OCI-LY7 (cell line): ENCODE measurements at regions not wholly inside any gene's neighbourhood (a gene's known extent, or its start where the extent isn't known, plus 50 kb on each side); places are given as distances from the start of the nearest gene placed in this dataset.

Source experiments
- BruUV-seq: library from RNA; stranded (reverse); fragments of 400-500 nt; replicated peaks from 2 replicates; lab custom pipeline; 2021; lab: Mats Ljungman, UMichigan
- CTCF ChIA-PET: fragments of 300-600 bp; sonication (Branson Sonifier 250); formaldehyde crosslinking; loops from one replicate; lab custom pipeline; 2022; ENCODE audit warnings: antibody characterized with exemption; ENCODE audit not compliant: unreplicated experiment; lab: Charles Lee
- POLR2A ChIA-PET: fragments of 300-600 bp; sonication (Branson Sonifier 250); formaldehyde crosslinking; loops from one replicate; lab custom pipeline; 2022; ENCODE audit warnings: antibody characterized with exemption; lab: Charles Lee
- DNase-seq: peaks from one replicate; pipeline ENCODE4 v3.0.0-alpha.2; 2015; ENCODE audit warnings: low spot score
- H2AFZ ChIP-seq: fragments of 200-600 bp; sonication (generic), shearing (Covaris generic); 2 replicates; pipeline ENCODE4 v1.6.1; 2014; ENCODE audit warnings: mild to moderate bottlenecking, antibody characterized with exemption, low read length, moderate library complexity
- H3K27ac ChIP-seq: fragments of 200-600 bp; sonication (generic); 2 replicates; pipeline ENCODE4 v1.5.1; 2014; ENCODE audit warnings: mixed run types, low read depth, mild to moderate bottlenecking, moderate library complexity, low read length, inconsistent platforms; ENCODE audit not compliant: poor library complexity, severe bottlenecking
- H3K36me3 ChIP-seq: fragments of 200-600 bp; sonication (generic); 2 replicates; pipeline ENCODE4 v1.6.1; 2014; ENCODE audit warnings: mild to moderate bottlenecking, antibody characterized with exemption, low read length, moderate library complexity, mixed read lengths; ENCODE audit not compliant: insufficient read depth
- H3K4me1 ChIP-seq: fragments of 200-600 bp; sonication (generic); 2 replicates; pipeline ENCODE4 v1.5.1; 2014; ENCODE audit warnings: mild to moderate bottlenecking, low read length; ENCODE audit not compliant: insufficient read depth, poor library complexity, severe bottlenecking
- H3K4me2 ChIP-seq: fragments of 200-600 bp; sonication (generic); 2 replicates; pipeline ENCODE4 v1.6.1; 2014; ENCODE audit warnings: mild to moderate bottlenecking, low read length
- H3K4me3 ChIP-seq: fragments of 200-600 bp; sonication (generic); 2 replicates; pipeline ENCODE4 v1.5.1; 2014; ENCODE audit warnings: mild to moderate bottlenecking, low read depth, low read length; ENCODE audit not compliant: poor library complexity, severe bottlenecking
- H3K79me2 ChIP-seq: fragments of 200-600 bp; sonication (generic); 2 replicates; pipeline ENCODE4 v1.6.1; 2016; ENCODE audit warnings: low read depth, mild to moderate bottlenecking, low read length, moderate library complexity, mixed read lengths; ENCODE audit not compliant: insufficient read depth
- H3K9me2 ChIP-seq: fragments of 200-600 bp; sonication (generic); 2 replicates; pipeline ENCODE4 v1.6.1; 2016; ENCODE audit warnings: mild to moderate bottlenecking, low read length, mixed read lengths; ENCODE audit not compliant: insufficient read depth
- H3K9me3 ChIP-seq: fragments of 200-600 bp; sonication (generic); 2 replicates; pipeline ENCODE4 v1.6.1; 2014; ENCODE audit warnings: mild to moderate bottlenecking, mixed run types, low read length, mixed read lengths
- H4K20me1 ChIP-seq: fragments of 200-600 bp; sonication (generic); 2 replicates; pipeline ENCODE4 v1.6.1; 2014; ENCODE audit warnings: mild to moderate bottlenecking, antibody characterized with exemption, low read length, moderate library complexity, mixed read lengths; ENCODE audit not compliant: insufficient read depth
- CTCF ChIP-seq: fragments of 200-600 bp; sonication (generic); conservative IDR thresholded peaks from 2 replicates; pipeline ENCODE4 v1.5.1; 2014; ENCODE audit warnings: mild to moderate bottlenecking, antibody characterized with exemption, low read length, moderate library complexity, mixed read lengths
- EZH2phosphoT487 ChIP-seq: fragments of 200-600 bp; sonication (generic); IDR thresholded peaks from 2 replicates; pipeline ENCODE4 v1.6.1; 2018; ENCODE audit warnings: low read depth, borderline replicate concordance, mild to moderate bottlenecking, mixed run types, antibody characterized with exemption, low read length, moderate library complexity, mixed read lengths
- intact Hi-C: fragments of 100-400 bp; cut with micrococcal nuclease; formaldehyde crosslinking; loops from one replicate; pipeline ENCODE4 v1.10.0; 2022; ENCODE audit not compliant: unreplicated experiment

DNA sequence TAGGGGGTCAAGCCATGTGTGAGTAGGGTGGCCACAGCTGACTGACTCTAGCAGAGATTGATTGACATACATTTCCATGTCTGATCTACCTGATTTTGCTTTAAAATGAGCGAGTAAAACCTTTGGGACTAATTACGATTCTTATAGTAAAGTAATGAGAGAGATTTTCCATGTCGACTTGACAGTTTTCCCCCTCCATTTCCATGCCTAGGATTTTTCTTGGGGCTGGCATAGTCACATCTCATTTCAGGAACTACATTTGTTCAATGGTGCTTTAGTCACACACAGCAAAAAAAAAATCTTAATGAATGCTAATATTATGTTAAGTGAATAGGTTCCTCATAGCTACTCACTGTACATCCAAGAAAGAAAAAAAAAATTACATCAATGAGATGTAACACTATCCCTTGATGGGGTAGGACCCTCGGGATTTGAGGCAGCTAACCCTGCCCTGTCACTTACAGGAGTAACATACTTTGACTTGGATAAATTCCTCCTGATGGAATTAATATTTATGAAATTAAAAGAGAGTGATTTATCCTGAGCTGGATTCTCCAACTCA, 690.9 kb downstream of the TDRD15 start:
- H4K20me1 ChIP-seq: no peaks in the 10 kb centered on the region
- no peaks in the 10 kb centered on the region for H3K36me3 ChIP-seq
- H3K79me2 ChIP-seq: no peaks in the 10 kb centered on the region
- no peak overlapping the region for H3K27ac ChIP-seq
- no peaks in the 10 kb centered on the region for H3K4me1 ChIP-seq
- POLR2A ChIA-PET: interaction anchor here (0.5 kb wide), 1 partner anchor 147 kb away, joined by 3 read pairs; no protein-coding TSS in a partner anchor
- CTCF ChIA-PET: no interaction called here
- no peaks in the 10 kb centered on the region for H3K9me2 ChIP-seq
- no peak for DNase-seq
- H2AFZ ChIP-seq: no peak overlapping the region
- TF ChIP-seq CTCF: no peak
- no peak for TF ChIP-seq EZH2phosphoT487
- no peaks in the 10 kb centered on the region for H3K9me3 ChIP-seq
- H3K4me3 ChIP-seq: no peak overlapping the region
- no peak overlapping the region for H3K4me2 ChIP-seq
- intact Hi-C loops: no loop called here
- no TSS peak for BruUV-seq

DNA sequence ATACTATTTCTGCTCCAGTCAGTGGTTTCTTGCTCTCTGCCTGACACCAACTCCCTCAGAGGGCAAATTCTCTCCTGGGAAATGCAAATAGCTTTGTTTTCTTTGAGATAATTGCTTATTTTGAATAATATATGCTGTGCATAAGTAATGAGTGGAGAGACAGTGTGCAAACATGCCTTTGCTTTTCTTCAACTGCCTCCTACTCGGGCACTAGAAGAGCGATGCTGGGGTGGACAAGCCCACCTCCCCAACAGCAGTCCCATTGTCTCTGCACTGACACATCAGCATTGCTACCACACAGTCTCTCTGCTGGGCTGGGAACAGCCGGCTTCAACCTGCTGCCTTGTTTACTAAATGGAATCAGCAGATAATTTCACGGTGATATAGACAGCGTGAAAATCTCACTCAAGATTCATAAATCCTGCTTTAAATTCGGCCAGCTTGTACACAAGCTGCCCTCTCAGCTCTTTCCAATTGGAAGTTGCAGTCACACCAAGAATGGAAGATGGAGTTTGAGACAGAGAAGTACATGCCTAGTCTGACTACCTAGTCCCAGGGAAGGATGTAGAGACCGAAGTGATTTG, 694.5 kb downstream of the TDRD15 start:
- POLR2A ChIA-PET: interaction anchor here (0.8 kb wide), 1 partner anchor 1135 kb away, joined by 3 read pairs; no protein-coding TSS in a partner anchor

More for the DNA sequence above, 694.5 kb downstream of the TDRD15 start:
- TF ChIP-seq EZH2phosphoT487 (no peak), CTCF (no peak)
- Histone ChIP-seq H2AFZ (no peak overlapping the region), H3K4me2 (no peak overlapping the region), H3K4me3 (no peak overlapping the region), H3K36me3 (no peaks in the 10 kb centered on the region), H3K9me2 (no peaks in the 10 kb centered on the region), H3K27ac (no peak overlapping the region), H3K79me2 (no peaks in the 10 kb centered on the region), H4K20me1 (no peaks in the 10 kb centered on the region), H3K4me1 (no peaks in the 10 kb centered on the region), H3K9me3 (no peaks in the 10 kb centered on the region)
- DNase-seq: no peak
- CTCF ChIA-PET: no interaction called here
- no TSS peak for BruUV-seq
- intact Hi-C loops: no loop called here
